GM18499 (cell line): ENCODE measurements at regions not wholly inside any gene's neighbourhood (a gene's known extent, or its start where the extent isn't known, plus 50 kb on each side); places are given as distances from the start of the nearest gene placed in this dataset.
A peak's percentile ranks its signal among the peaks of the same experiment; 100 is the strongest.
"Not testable (repeated sequence)": the region's sequence is repeated elsewhere in the genome, so short reads cannot be mapped to it uniquely, and the experiment has no call there.

ENCODE experiments used
- ATAC-seq: cut with Tn5 transposase; IDR thresholded peaks from one replicate; pipeline ENCODE4 v1.9.1; 2021; ENCODE audit warnings: moderate number of reproducible peaks; ENCODE audit not compliant: insufficient read depth, unreplicated experiment

DNA sequence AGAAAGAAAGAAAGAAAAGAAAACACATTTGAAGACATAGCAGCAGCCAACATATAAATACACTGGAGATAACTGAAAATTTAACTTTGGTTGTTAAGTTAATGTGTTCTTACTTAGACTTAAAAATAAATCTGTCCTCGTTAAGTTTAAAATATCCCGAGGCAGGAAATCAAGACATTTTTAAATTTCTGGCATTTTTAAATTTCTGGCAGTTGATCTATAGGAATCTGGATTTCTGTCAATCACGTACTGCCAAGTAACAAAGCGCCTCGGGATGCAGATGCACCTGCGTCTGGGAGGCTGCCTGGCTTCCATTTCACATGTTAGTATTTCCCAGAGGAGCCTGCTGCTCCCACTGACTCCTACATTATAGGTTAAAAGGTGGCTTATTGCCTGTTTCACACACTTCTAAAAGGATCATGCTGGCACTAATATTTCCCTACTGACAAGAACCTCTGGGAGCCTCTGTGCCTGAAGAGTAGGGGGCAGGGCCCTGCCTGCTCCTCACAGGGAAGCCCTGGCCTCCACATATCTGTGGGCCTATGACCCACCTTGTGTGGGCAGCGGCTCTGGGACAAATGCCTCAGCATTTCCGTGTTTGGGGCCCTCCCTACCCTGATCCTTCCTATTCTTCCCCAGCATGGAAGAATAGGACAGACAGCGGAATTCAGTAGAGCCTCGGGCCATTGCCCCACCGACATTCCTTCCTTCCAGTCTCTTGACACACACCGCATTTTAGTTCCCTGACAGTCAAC is 62.8 kb upstream of the ATP12A start:
- ATAC-seq: no peak

DNA sequence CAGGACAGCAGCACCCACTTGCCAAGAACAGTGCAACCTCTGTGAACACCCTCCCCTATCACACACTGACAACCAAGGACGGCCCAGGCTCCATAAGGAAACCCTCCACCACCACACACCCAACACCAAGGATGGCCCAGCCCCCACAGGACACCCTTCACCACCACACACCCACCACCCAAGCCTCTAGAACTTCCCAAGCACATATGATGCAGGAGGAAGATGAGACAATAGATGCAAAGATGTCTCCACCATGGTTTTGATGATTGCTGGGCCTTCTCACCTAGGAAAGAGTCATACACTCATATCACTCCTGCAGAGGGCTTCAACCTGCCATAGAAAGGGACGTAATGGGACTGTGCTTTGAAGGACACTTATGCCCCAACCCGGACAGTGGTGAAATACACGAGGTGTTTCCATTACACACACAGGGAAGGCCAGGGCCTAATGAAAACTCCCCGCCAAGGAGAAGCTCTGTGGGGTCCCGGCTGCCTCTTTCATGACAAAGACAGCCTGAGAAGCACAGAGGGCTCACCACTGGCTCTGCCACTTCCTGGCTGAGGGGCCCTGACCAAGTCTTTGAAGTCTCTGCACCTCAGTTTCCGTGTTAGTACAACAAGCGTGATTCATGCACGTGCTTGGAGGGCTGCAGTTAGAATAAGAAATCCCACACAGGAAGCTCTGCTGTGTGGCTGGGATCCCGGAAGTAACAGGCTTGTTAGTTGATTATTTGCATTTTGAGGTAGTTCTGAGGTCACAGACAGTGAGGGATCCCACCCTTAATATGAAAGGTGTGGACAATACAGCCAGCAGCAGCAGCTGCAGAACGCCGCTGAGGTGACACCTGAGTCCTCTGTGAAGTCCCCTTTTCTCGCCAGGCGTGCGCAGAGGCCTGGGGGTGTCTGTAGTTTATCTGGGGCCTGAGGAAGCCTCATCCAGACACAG is 61.9 kb upstream of the ATP12A start:
- ATAC-seq: peak; percentile 87

DNA sequence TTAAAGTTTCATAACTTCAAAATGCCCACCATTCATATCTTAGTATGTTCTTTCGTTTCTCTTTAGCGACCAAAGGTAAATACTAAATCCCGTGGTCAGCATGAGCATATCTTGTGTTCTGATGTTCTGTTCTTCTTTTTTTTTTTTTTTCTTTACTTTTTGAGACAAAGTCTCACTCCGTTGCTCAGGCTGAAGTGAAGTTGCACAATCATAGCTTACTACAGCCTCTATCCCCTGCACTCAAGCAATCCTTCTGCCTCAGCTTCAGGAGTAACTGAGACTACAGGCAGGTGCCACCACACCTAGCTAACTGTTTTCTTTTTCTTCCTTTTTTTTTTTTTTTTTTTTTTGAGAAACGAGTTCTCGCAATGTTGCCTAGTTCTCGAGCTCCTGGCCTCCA is 60.9 kb upstream of the ATP12A start:
- no peak for ATAC-seq

GRCh38 chr13:24622481-24623148 is 57.6 kb upstream of the ATP12A start:
- not testable (repeated sequence) for ATAC-seq

GRCh38 chr13:24623149-24623665 is 57.0 kb upstream of the ATP12A start:
- no peak for ATAC-seq

DNA sequence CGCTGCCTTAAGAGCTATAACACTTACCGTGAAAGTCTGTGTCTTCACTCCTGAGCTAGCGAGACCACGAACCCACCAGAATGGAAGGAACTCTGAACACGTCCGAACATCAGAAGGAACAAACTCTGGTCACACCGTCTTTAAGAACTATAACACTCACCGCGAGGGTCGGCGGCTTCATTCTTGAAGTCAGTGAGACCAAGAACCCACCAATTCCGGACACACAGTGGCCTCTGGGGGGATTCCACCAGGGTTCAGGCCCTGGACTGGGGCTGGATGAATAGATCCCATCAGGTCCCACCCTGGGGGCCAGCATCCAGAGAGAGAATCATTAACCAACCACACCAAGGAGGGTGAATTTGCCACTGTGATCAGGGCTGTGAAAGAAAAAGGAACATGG is 55.8 kb upstream of the ATP12A start:
- no peak for ATAC-seq

GRCh38 chr13:24624801-24625231 is 55.4 kb upstream of the ATP12A start:
- no peak for ATAC-seq

DNA sequence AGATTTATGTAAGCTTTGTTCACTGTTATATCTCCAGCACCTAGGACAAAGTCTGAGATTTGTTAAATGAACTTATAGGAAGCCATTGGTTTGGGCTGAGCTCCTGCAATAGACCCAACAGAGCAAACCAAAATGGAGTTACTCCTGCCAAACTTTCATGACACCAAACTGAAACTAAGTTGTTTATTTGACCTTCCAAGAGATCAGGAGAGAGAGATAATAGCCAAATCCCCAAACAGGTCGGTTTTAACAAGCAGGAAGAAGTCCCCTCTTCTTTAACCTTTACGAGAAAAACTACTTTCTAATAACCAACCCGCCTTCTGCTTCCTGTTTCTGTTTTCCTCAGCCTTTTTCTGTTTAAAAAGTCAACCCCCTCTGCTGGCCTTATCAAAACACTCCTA is 54.9 kb upstream of the ATP12A start:
- ATAC-seq: no peak

DNA sequence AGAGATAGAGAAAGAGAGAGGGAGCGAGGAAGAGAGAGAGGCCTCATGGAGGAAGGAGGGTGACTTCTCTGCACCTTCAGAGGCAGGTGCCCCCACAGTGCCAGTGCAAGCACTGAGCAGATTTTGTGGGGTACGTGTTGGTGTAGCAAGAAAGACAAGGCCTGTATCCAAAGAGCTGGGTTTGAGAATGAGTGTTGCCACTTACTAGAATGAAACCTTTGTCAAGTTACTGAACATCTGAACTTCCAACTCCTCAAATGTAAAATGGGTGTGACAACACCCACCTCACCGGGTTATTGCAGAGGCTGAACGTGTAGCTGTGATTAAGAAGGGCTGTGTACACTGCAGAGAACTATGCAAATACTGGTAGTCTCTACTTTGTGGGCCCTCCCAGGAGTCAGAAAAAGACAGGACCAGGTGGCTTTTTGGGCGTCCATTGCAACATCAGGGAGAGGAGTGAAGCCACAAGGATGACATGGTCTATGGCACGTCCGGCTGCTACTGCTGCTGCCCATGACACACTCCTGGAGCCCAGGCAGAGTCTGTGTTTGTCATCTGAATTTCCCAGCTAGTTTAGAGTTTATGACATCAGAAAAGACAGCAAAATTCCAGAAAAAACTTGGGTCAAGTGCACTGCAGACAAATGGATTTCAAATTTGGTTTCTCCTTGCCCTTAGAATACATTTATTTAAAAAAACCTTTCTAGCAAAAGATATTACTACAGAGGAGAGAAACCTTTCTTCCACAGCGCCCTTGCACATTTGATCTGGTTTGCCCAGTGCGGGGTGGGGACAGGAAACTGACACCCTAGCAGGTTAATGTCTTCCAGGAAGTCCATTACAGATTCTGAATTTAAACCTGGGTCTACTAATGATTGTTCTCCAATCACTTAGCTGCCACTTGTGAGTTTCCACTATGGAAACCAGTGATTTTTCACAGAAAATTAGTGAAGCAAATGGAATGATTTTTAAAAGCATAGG is 54.0 kb upstream of the ATP12A start:
- ATAC-seq: no peak

- ATAC-seq: no peak
Observed at GRCh38 chr13:24627090-24627714, 53.0 kb upstream of the ATP12A start.

DNA sequence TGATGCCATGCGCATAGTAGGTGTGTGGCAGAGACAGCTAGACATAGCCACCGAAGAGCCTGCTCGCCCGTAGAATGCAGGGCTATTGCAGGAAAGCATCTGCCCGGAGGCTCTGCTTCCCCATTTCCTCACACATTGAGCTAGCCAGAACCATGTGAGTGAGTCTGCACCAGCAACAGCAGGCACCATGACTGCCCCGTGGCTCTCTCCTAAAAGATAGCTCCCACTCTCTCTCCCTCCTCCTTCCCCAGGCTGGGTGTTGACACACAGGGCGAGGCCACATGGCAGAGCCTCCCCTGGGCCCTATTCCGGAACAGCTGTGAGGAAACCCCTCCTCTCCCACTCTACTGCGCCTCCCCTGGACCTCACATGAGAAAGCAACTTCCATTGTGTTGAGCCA is 52.3 kb upstream of the ATP12A start:
- no peak for ATAC-seq

GRCh38 chr13:24629320-24629719 is 50.9 kb upstream of the ATP12A start:
- no peak for ATAC-seq

DNA sequence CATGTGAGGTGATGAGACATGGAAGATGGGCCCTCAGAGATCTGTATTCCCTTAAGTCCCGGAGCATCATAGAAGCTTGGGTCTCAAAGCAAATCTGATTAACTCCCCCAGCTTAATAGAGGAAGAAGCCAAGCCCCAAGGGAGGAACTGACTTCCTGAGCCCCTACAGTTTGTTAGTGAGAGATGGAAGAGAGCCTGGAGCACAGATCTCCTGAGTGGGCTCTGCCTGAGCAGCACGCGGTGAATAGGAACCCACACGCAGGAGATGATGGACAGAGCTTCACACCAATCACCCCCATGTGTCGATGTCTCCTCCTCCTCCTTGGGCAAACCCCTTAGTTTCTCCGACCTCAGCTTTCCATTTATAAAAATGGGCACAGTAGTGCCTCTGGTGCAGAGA is 50.1 kb upstream of the ATP12A start:
- no peak for ATAC-seq
